ENCODE measurements at regions not wholly inside any gene's neighbourhood (a gene's known extent, or its start where the extent isn't known, plus 50 kb on each side); places are given as distances from the start of the nearest gene placed in this dataset.

GRCh38 chr12:98280152-98280551 lies 235.2 kb upstream of the TMPO start:
- no peak for TF ChIP-seq CTCF (optimal IDR thresholded peaks at IDR 0.05 in 1 of 3, IDR thresholded peaks at IDR 0.05 in 1 of 3, conservative IDR thresholded peaks at IDR 0.05 in 1 of 3; ENCODE audit: extremely low read depth in 1 of 3, insufficient read depth in 2 of 3, low read length in 3 of 3)
- TF ChIP-seq EZH2 (IDR thresholded peaks at IDR 0.05; ENCODE audit: low read length) = no peak

All from keratinocyte (primary cell).